Pancreas (tissue), 10 donors: ENCODE measurements at regions not wholly inside any gene's neighbourhood (a gene's known extent, or its start where the extent isn't known, plus 50 kb on each side); places are given as distances from the start of the nearest gene placed in this dataset.

Experiments
- ATAC-seq, 4 donors: fragments of 200-7000 bp; cut with Tn5 transposase; one replicate each; pipeline versions ENCODE4 v1.8.0 to v1.9.1; 2020; ENCODE audit warnings: mild to moderate bottlenecking in 4 of 4, moderate library complexity in 4 of 4
- DNase-seq, 6 donors: peaks; one replicate each; pipeline ENCODE4 v3.0.0-alpha.2; 2020
- FAIRE-seq: peaks from 2 replicates; lab custom pipeline; 2012; peaks lifted over from hg19 to GRCh38; lab: Jason Lieb, UNC
- H3K27ac ChIP-seq, 4 donors: fragments of 200-600 bp; sonication (generic); 1 replicate in 3 of 4; 2 replicates in 1 of 4; pipeline versions ENCODE4 v1.5.0 to v1.8.0; 2020
- H3K27me3 ChIP-seq, 4 donors: fragments of 200-600 bp; one replicate each; pipeline ENCODE4 v1.8.0; 2021
- H3K36me3 ChIP-seq, 3 donors: fragments of 200-600 bp; sonication (generic) in 1 of 3; one replicate each; pipeline versions ENCODE4 v1.5.0 to v1.8.0; 2020 to 2021
- H3K4me1 ChIP-seq, 3 donors: fragments of 200-600 bp; one replicate each; pipeline ENCODE4 v1.8.0; 2021
- H3K4me3 ChIP-seq, 4 donors: fragments of 200-600 bp; sonication (generic) in 2 of 4; one replicate each; pipeline versions ENCODE4 v1.5.0 to v1.8.0; 2020 to 2021
- H3K9me3 ChIP-seq, 4 donors: fragments of 200-600 bp; one replicate each; pipeline ENCODE4 v1.8.0; 2021
- WGBS, 2 donors: extraction: QIAGEN DNeasy Blood & Tissue Kit; methylation state at CpG; one replicate each; pipeline ENCODE4 v1.1.7; 2013; 5-methylcytosine and 5-hydroxymethylcytosine counted together
- intact Hi-C, 3 donors: fragments of 100-400 bp; cut with DNase I; formaldehyde crosslinking; loops; one replicate each; pipeline versions ENCODE4 v1.11.1 to v1.14.2; 2022
- TF ChIP-seq, protein P1 (sequence below), 4 donors: fragments of 200-600 bp; sonication (generic) in 3 of 4; IDR thresholded peaks; one replicate each; pipeline versions ENCODE4 v1.5.0 to v1.8.0; 2021; ENCODE audit warnings: antibody characterized with exemption in 4 of 4
- donor health status: healthy with polysubstance abuse.
- donor health status: DM: no; HTN: no; CAD: no; lungs with moderate emphysema.
- donor health status: DM: no; HTN: no; CAD: no.
- donor health status: control.
- donor health status: control.
- donor health status: Bipolar disorder and iron deficiency.
- donor health status: DM: yes; HTN: yes; CAD: no.
- donor health status: DM: no; HTN: no; CAD: no.
- donor health status: DM: no; HTN: no; CAD: no.
- donor health status: DM: yes; HTN: yes; CAD: no.

DNA sequence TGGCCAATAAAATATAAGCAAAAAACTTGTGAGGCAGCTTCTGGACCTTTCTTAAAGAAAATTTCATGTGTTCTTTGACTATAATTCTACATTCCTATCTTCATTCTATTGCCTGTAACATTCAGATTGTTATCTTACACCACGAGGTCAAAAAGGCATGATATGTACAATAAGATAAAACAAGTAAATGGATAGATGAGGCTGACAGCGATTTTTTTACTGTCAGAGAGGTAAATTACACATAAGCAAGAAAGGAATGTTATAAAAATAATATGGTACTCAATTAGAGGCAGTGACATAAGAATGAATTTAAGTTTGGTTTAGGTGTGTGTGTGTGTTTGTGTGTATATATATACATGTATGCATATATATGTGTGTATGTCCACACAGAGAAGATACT, 660.0 kb downstream of the C12orf50 start:
- WGBS, 2 donors = 20 to 27% methylated on average over 2 of the region's 2 CpGs
- Histone ChIP-seq H3K4me1 (no peaks in the 10 kb centered on the region), H3K27ac (no peak overlapping the region), H3K9me3 (no peaks in the 10 kb centered on the region), H3K36me3 (no peaks in the 10 kb centered on the region), H3K27me3 (no peaks in the 10 kb centered on the region), H3K4me3 (no peak overlapping the region)
- intact Hi-C loops = no loop called here
- ATAC-seq (no peak), FAIRE-seq (no peak), DNase-seq (no peak)
- TF ChIP-seq, protein P1, sequence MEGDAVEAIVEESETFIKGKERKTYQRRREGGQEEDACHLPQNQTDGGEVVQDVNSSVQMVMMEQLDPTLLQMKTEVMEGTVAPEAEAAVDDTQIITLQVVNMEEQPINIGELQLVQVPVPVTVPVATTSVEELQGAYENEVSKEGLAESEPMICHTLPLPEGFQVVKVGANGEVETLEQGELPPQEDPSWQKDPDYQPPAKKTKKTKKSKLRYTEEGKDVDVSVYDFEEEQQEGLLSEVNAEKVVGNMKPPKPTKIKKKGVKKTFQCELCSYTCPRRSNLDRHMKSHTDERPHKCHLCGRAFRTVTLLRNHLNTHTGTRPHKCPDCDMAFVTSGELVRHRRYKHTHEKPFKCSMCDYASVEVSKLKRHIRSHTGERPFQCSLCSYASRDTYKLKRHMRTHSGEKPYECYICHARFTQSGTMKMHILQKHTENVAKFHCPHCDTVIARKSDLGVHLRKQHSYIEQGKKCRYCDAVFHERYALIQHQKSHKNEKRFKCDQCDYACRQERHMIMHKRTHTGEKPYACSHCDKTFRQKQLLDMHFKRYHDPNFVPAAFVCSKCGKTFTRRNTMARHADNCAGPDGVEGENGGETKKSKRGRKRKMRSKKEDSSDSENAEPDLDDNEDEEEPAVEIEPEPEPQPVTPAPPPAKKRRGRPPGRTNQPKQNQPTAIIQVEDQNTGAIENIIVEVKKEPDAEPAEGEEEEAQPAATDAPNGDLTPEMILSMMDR (IDR thresholded peaks at IDR 0.05) = no peak

DNA sequence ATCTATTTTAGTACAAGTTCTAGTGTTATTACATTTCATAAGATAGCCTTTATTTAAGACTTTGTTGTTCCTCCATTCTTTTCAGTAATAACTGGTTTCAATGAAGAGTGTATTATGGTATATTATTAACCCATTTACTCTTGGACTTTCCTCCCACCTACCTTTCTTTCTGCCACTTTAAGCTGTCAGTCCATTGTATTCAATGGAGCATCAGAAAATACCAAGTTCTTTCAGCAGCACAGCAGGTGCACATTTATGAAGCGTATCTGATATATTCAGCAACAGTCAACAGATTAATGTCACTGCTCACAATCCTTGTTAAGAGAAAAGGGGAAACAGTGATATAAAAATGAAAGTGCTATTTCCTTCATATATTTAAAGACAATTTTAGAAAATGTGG, 660.9 kb downstream of the C12orf50 start:
- no peak for ATAC-seq
- H3K4me1 ChIP-seq = no peaks in the 10 kb centered on the region
- FAIRE-seq = no peak
- no peaks in the 10 kb centered on the region for H3K36me3 ChIP-seq
- TF ChIP-seq, protein P1 (IDR thresholded peaks at IDR 0.05) = no peak
- H3K27me3 ChIP-seq = no peaks in the 10 kb centered on the region
- no peak overlapping the region for H3K4me3 ChIP-seq
- intact Hi-C loops = no loop called here
- 79 to 85% methylated on average over 1 of the region's 1 CpG for WGBS, 2 donors
- DNase-seq = no peak
- no peaks in the 10 kb centered on the region for H3K9me3 ChIP-seq
- no peak overlapping the region for H3K27ac ChIP-seq

DNA sequence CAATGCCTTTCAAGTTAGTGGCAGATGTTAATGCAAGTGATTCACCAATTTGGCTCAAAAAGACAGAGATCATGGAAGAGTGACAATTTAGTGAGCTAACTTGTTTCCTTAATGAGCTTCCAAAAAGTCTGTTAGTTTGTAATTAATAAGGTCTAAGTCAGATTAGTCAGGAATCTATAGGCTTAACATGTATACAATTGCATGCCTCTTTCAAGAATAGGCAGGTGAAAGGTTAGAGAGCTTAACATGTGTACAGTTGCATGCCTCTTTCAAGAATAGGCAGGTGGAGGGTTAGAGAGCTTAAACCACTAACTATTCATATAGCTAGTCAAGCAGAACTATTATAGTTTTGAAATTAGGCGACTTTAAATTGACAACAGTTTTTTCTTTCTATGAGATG, 663.8 kb downstream of the C12orf50 start:
- TF ChIP-seq, protein P1 (IDR thresholded peaks at IDR 0.05) = no peak
- FAIRE-seq = no peak
- H3K36me3 ChIP-seq = no peaks in the 10 kb centered on the region
- intact Hi-C loops = no loop called here
- DNase-seq = no peak
- ATAC-seq = no peak
- no peak overlapping the region for H3K27ac ChIP-seq
- WGBS, 2 donors = 86 to 97% methylated on average over 1 of the region's 1 CpG
- H3K4me3 ChIP-seq = no peak overlapping the region
- no peaks in the 10 kb centered on the region for H3K27me3 ChIP-seq
- no peaks in the 10 kb centered on the region for H3K4me1 ChIP-seq
- H3K9me3 ChIP-seq = no peaks in the 10 kb centered on the region

DNA sequence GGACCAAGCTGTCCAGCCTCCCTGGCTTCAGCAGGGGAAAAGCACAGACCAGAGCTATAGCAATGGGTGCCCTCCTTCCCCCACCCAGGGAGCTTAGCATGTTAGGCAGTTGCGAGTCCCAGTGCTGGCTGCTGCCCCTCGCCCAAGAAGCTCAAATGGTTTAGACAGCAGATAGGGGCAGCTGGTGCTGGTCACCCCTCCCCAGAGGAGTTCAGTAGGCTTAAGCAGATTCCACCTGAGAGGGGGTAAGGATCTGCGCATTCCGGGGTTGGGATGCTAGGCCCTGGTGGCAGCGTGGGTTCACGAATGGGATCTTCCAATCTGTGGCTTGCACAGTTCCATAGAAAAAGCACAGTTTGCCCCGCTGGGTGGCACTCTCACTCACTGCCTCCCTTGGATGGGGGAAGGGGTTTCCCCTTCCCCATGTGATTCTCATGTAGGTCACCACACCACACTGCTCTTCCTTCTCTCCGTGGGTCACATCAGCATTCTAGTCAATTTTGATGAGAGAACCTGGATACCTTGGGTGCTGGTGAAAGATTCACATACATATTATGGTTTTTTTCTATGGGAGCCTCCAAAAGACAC, 665.6 kb downstream of the C12orf50 start:
- H3K27me3 ChIP-seq = no peaks in the 10 kb centered on the region
- intact Hi-C loops = no loop called here
- no peak overlapping the region for H3K27ac ChIP-seq
- DNase-seq = peak in 1 of 6 donors; percentile 30
- H3K9me3 ChIP-seq = no peaks in the 10 kb centered on the region
- ATAC-seq = no peak
- TF ChIP-seq, protein P1 (IDR thresholded peaks at IDR 0.05) = no peak
- no peak for FAIRE-seq
- no peaks in the 10 kb centered on the region for H3K36me3 ChIP-seq
- no peaks in the 10 kb centered on the region for H3K4me1 ChIP-seq
- WGBS, 2 donors = 85 to 86% methylated on average over 8 of the region's 8 CpGs
- no peak overlapping the region for H3K4me3 ChIP-seq

DNA sequence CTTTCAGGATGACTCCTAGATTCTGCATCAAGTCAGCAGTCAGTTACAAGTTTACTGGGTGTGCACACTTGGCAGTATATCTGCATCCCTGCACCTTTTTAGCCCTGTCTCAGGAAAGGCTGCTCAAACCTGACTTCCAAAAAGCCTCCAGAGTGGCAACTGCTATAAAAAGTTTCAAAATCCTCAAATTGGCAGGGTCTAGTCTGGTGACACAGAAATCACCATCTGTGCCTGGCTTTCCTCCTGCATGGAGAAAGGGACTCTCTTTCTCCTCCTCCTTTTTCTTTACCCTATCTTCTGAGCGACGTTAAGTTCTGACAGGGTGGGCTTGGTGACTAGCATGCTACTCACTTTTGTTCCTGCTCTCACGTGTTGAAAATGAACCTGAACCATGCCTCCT, 679.5 kb downstream of the C12orf50 start:
- no peaks in the 10 kb centered on the region for H3K9me3 ChIP-seq
- TF ChIP-seq, protein P1 (IDR thresholded peaks at IDR 0.05) = no peak
- no peaks in the 10 kb centered on the region for H3K27me3 ChIP-seq
- H3K27ac ChIP-seq = no peak overlapping the region
- no peak for DNase-seq
- intact Hi-C loops = no loop called here
- FAIRE-seq = no peak
- H3K36me3 ChIP-seq = no peaks in the 10 kb centered on the region
- no peak overlapping the region for H3K4me3 ChIP-seq
- no peaks in the 10 kb centered on the region for H3K4me1 ChIP-seq
- no peak for ATAC-seq
- 81 to 83% methylated on average over 3 of the region's 3 CpGs for WGBS, 2 donors
